HEK293 (cell line): ENCODE measurements at regions not wholly inside any gene's neighbourhood (a gene's known extent, or its start where the extent isn't known, plus 50 kb on each side); places are given as distances from the start of the nearest gene placed in this dataset.

Experiments used
- CTCF ChIA-PET: fragments of 350-600 bp; formaldehyde crosslinking; extraction: SDS; loops from one replicate; lab custom pipeline; 2021; ENCODE audit warnings: antibody characterized with exemption; lab: Yijun Ruan, JAX
- POLR2A ChIA-PET: fragments of 300-600 bp; formaldehyde crosslinking; extraction: SDS; loops from one replicate; lab custom pipeline; 2020; ENCODE audit warnings: antibody characterized with exemption, inconsistent platforms; lab: Yijun Ruan, JAX
- H3K27ac ChIP-seq: fragments of 200-500 bp; sonication (Bioruptor generic); 2 replicates; pipeline ENCODE4 v1.5.1; 2014; ENCODE audit warnings: low read depth, low read length, control low read depth, inconsistent platforms; ENCODE audit errors: extremely low read depth
- H3K36me3 ChIP-seq, 2 experiments: fragments of 200-500 bp in 1 of 2; sonication (Bioruptor generic) in 1 of 2; 1 replicate in 1 of 2; 2 replicates in 1 of 2; pipeline ENCODE4 v1.5.1; 2014 to 2017; ENCODE audit warnings: inconsistent platforms in 2 of 2, low read length in 2 of 2; ENCODE audit not compliant: control insufficient read depth in 2 of 2, insufficient read depth in 1 of 2
- H3K4me1 ChIP-seq: fragments of 200-500 bp; sonication (Bioruptor generic); 2 replicates; pipeline ENCODE4 v1.5.1; 2014; ENCODE audit warnings: mild to moderate bottlenecking, low read length, inconsistent platforms; ENCODE audit not compliant: control insufficient read depth, insufficient read depth
- H3K4me3 ChIP-seq: 2 replicates; pipeline ENCODE4 v1.5.1; 2011; ENCODE audit warnings: low read depth, mild to moderate bottlenecking, control low read depth, low read length, moderate library complexity
- H3K9me3 ChIP-seq: fragments of 200-500 bp; sonication (Bioruptor generic); 2 replicates; pipeline ENCODE4 v1.5.1; 2014; ENCODE audit warnings: low read depth, low read length, inconsistent platforms; ENCODE audit not compliant: control insufficient read depth, insufficient read depth
- GLI4 ChIP-seq: fragments of 450-650 bp; formaldehyde crosslinking; IDR thresholded peaks from 2 replicates; pipeline ENCODE4 v1.5.1; 2016; ENCODE audit warnings: missing biosample characterization, missing genetic modification characterization
- INSM2 ChIP-seq: fragments of 450-650 bp; formaldehyde crosslinking; IDR thresholded peaks from 2 replicates; pipeline ENCODE4 v1.5.1; 2016; ENCODE audit warnings: missing biosample characterization, missing genetic modification characterization
- KLF9 ChIP-seq: fragments of 450-650 bp; formaldehyde crosslinking; IDR thresholded peaks from 2 replicates; pipeline ENCODE4 v1.5.1; 2016; ENCODE audit warnings: missing biosample characterization, missing genetic modification characterization, low read depth
- SP2 ChIP-seq: fragments of 450-650 bp; formaldehyde crosslinking; IDR thresholded peaks from 2 replicates; pipeline ENCODE4 v1.5.1; 2016; ENCODE audit warnings: missing biosample characterization, missing genetic modification characterization
- YY1 ChIP-seq: fragments of 450-650 bp; formaldehyde crosslinking; IDR thresholded peaks from 2 replicates; pipeline ENCODE4 v1.5.1; 2018; ENCODE audit warnings: missing biosample characterization, missing genetic modification characterization
- ZNF169 ChIP-seq: fragments of 450-650 bp; formaldehyde crosslinking; IDR thresholded peaks from 2 replicates; pipeline ENCODE4 v1.5.1; 2016; ENCODE audit warnings: missing biosample characterization, missing genetic modification characterization
- ZNF175 ChIP-seq: fragments of 450-650 bp; formaldehyde crosslinking; IDR thresholded peaks from 2 replicates; pipeline ENCODE4 v1.5.1; 2016; ENCODE audit warnings: missing biosample characterization, missing genetic modification characterization
- ZNF202 ChIP-seq: fragments of 450-650 bp; formaldehyde crosslinking; IDR thresholded peaks from 2 replicates; pipeline ENCODE4 v1.5.1; 2016; ENCODE audit warnings: missing biosample characterization, missing genetic modification characterization, borderline replicate concordance
- ZNF211 ChIP-seq: fragments of 450-650 bp; formaldehyde crosslinking; IDR thresholded peaks from 2 replicates; pipeline ENCODE4 v1.5.1; 2016; ENCODE audit warnings: low read depth, missing biosample characterization, missing genetic modification characterization
- ZNF23 ChIP-seq: fragments of 450-650 bp; formaldehyde crosslinking; IDR thresholded peaks from 2 replicates; pipeline ENCODE4 v1.5.1; 2016; ENCODE audit warnings: missing biosample characterization, missing genetic modification characterization, borderline replicate concordance
- ZNF37A ChIP-seq: fragments of 450-650 bp; IDR thresholded peaks from 2 replicates; pipeline ENCODE4 v1.5.1; 2018; ENCODE audit warnings: missing biosample characterization, missing genetic modification characterization
- ZNF449 ChIP-seq: fragments of 450-650 bp; formaldehyde crosslinking; IDR thresholded peaks from 2 replicates; pipeline ENCODE4 v1.5.1; 2017; ENCODE audit warnings: missing biosample characterization, mild to moderate bottlenecking, missing genetic modification characterization, moderate library complexity
- ZNF513 ChIP-seq: fragments of 450-650 bp; IDR thresholded peaks from 2 replicates; pipeline ENCODE4 v1.5.1; 2018; ENCODE audit warnings: missing biosample characterization, missing genetic modification characterization
- ZNF654 ChIP-seq: fragments of 450-650 bp; formaldehyde crosslinking; IDR thresholded peaks from 2 replicates; pipeline ENCODE4 v1.5.1; 2016; ENCODE audit warnings: low read depth, missing biosample characterization, missing genetic modification characterization
- ZNF664 ChIP-seq: fragments of 450-650 bp; formaldehyde crosslinking; IDR thresholded peaks from 2 replicates; pipeline ENCODE4 v1.5.1; 2016; ENCODE audit warnings: missing biosample characterization, missing genetic modification characterization
- ZNF785 ChIP-seq: fragments of 450-650 bp; formaldehyde crosslinking; IDR thresholded peaks from 2 replicates; pipeline ENCODE4 v1.5.1; 2016; ENCODE audit warnings: missing biosample characterization, missing genetic modification characterization
- ZSCAN23 ChIP-seq: fragments of 450-650 bp; formaldehyde crosslinking; IDR thresholded peaks from 2 replicates; pipeline ENCODE4 v1.5.1; 2016; ENCODE audit warnings: missing biosample characterization, missing genetic modification characterization
- ZXDB ChIP-seq: fragments of 450-650 bp; formaldehyde crosslinking; IDR thresholded peaks from 2 replicates; pipeline ENCODE4 v1.5.1; 2016; ENCODE audit warnings: missing biosample characterization, missing genetic modification characterization
- TF ChIP-seq, protein P1 (sequence below): sonication (generic); formaldehyde crosslinking; IDR thresholded peaks from 2 replicates; pipeline ENCODE4 v1.8.1; 2022; ENCODE audit warnings: mild to moderate bottlenecking, moderate library complexity, missing genetic modification reagents

GRCh38 chr1:29487291-29487690 is 251.0 kb downstream of the PTPRU start (continued):
- TF ChIP-seq, protein P1, sequence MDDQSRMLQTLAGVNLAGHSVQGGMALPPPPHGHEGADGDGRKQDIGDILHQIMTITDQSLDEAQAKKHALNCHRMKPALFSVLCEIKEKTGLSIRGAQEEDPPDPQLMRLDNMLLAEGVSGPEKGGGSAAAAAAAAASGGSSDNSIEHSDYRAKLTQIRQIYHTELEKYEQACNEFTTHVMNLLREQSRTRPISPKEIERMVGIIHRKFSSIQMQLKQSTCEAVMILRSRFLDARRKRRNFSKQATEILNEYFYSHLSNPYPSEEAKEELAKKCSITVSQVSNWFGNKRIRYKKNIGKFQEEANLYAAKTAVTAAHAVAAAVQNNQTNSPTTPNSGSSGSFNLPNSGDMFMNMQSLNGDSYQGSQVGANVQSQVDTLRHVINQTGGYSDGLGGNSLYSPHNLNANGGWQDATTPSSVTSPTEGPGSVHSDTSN (CRISPR knock-in tag), result no peak
- TF ChIP-seq ZNF664, result no peak
- TF ChIP-seq, all 188 proteins: peak for 0

GRCh38 chr1:29485096-29485925 is 249.0 kb downstream of the PTPRU start:
- Histone ChIP-seq H3K36me3 (no peaks in the 10 kb centered on the region), H3K4me3 (no peak overlapping the region), H3K27ac (no peak overlapping the region), H3K9me3 (no peaks in the 10 kb centered on the region), H3K4me1 (no peaks in the 10 kb centered on the region)
- POLR2A ChIA-PET, result no interaction called here
- TF ChIP-seq ZNF202 (no peak), GLI4 (tag by site-specific recombination) (no peak), ZNF169 (tag by site-specific recombination) (no peak), KLF9 (tag by site-specific recombination) (no peak), ZNF449 (tag by site-specific recombination) (no peak), ZNF175 (no peak)
- CTCF ChIA-PET, result no interaction called here

DNA sequence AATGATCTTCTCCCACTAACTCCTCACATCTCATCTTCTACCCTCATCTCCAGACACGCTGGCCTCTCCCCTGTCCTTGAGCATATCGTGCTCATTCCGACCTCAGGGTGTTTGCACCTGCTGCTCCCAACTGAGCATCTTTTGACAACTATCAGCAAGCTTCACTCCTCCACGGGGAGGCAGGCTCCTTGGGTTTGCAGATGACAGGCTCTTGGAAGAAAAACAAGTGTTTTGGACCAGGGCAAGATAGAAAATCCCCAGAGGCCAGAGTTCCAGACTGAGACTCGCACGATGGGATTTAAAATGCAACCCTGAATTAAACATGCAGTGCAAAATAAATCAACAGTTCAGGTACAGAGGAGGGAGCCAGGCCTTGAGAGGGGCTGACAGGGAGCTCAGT is 246.7 kb downstream of the PTPRU start:
- no peak overlapping the region for H3K27ac ChIP-seq
- H3K4me3 ChIP-seq, result no peak overlapping the region
- H3K4me1 ChIP-seq, result no peaks in the 10 kb centered on the region
- TF ChIP-seq ZXDB (tag by site-specific recombination), result no peak
- no peak for TF ChIP-seq ZNF202
- no peak for TF ChIP-seq ZSCAN23 (tag by site-specific recombination)
- TF ChIP-seq YY1 (tag by site-specific recombination), result no peak
- no peaks in the 10 kb centered on the region for H3K9me3 ChIP-seq
- ChIA-PET POLR2A (no interaction called here), CTCF (interaction anchor here (0.7 kb wide), 1 partner anchor 16 kb away, joined by 3 read pairs; no protein-coding TSS in a partner anchor)
- no peaks in the 10 kb centered on the region for H3K36me3 ChIP-seq

DNA sequence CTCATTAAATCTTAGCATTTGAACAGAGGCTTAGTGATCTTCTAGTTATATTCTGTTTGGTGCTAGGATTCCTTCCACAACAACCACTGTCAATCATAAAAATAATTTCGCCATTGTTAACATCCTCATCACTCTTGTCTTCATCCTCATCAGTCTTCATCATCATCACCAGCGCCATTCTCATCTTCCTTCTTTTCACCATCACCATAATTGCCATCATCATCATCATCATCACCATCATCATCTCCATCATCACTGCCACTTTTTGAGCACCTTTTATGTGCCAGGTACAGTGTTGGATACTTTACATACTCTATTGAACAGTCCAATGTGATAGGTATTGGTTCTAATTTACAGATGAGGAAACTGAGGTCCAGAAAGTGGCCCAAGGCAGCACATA is 245.7 kb downstream of the PTPRU start:
- TF ChIP-seq INSM2 (tag by site-specific recombination), result no peak
- TF ChIP-seq ZNF654 (tag by site-specific recombination), result no peak
- no peak for TF ChIP-seq ZNF785 (tag by site-specific recombination)
- no peak for TF ChIP-seq ZNF37A
- TF ChIP-seq SP2 (tag by site-specific recombination), result no peak
- no peak for TF ChIP-seq ZNF211 (tag by site-specific recombination)
- TF ChIP-seq ZNF23, result no peak
- TF ChIP-seq ZNF513 (tag by site-specific recombination), result peak; percentile 86
- H3K9me3 ChIP-seq, result no peaks in the 10 kb centered on the region
- no peaks in the 10 kb centered on the region for H3K4me1 ChIP-seq
- ChIA-PET CTCF (interaction anchor here (0.7 to 0.8 kb wide), 2 partner anchors 15 to 311 kb away, joined by 3 read pairs; no protein-coding TSS in a partner anchor), POLR2A (no interaction called here)
- H3K27ac ChIP-seq, result no peak overlapping the region
- no peaks in the 10 kb centered on the region for H3K36me3 ChIP-seq
- H3K4me3 ChIP-seq, result no peak overlapping the region
